GM08714 (cell line): ENCODE measurements at regions not wholly inside any gene's neighbourhood (a gene's known extent, or its start where the extent isn't known, plus 50 kb on each side); places are given as distances from the start of the nearest gene placed in this dataset.

Source experiments
- H3K4me3 ChIP-seq: fragments of 200-500 bp; sonication (Bioruptor generic); 2 replicates; pipeline ENCODE4 v1.5.1; 2014; ENCODE audit warnings: mild to moderate bottlenecking, low read length, inconsistent platforms
- ZNF274 ChIP-seq: IDR thresholded peaks from 2 replicates; pipeline ENCODE4 v1.6.1; 2012; ENCODE audit warnings: mild to moderate bottlenecking, low read depth, low read length

- TF ChIP-seq ZNF274 = no peak
- no peak overlapping the region for H3K4me3 ChIP-seq
Measured at GRCh38 chr3:168524129-168524528, 428.4 kb upstream of the GOLIM4 start.

DNA sequence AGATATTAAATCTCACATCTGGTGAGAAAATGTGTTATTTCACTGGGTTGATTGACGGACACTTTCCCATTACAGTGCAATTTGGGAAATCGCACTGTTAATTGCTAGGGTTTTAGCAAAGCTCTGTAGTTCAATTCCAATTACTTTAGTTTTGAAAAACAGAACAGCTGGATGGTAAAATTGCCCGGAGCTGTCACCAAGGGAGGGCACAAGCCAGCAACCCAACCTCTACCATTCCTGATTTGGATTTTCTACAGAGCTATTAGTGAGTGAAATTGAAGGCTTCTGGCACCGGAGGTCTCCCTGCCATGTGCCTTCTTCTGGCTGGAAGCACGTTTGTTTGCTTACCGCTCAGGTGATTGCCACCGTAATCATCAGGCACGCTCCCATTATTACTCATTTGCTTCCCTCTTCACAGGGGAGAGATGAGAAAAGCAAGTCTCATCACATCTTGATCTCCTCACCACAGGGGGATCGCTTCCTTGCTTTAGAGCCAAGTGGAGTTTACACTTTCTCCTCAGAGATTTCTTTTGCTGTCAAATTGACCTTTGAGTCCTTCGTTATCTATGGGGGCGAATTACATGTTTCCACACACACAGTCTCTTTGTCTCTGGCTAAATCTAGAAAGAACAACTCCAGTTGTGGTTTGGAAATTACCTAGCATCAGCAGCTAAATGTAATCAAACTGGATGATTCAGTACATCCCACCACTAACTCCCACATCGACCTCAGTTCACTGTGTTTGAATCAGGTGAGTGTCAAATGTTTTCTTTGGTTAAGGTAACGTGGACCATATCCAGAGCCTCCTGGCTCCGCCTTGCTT is 421.7 kb upstream of the GOLIM4 start:
- H3K4me3 ChIP-seq = no peak overlapping the region
- TF ChIP-seq ZNF274 = no peak

- H3K4me3 ChIP-seq = no peak overlapping the region
- TF ChIP-seq ZNF274 = no peak
Measured at GRCh38 chr3:168514252-168514651, 418.5 kb upstream of the GOLIM4 start.

- no peak for TF ChIP-seq ZNF274
- H3K4me3 ChIP-seq = no peak overlapping the region
Measured at GRCh38 chr3:168512802-168513201, 417.1 kb upstream of the GOLIM4 start.

- TF ChIP-seq ZNF274 = no peak
- no peak overlapping the region for H3K4me3 ChIP-seq
Measured at GRCh38 chr3:168511428-168512014, 415.8 kb upstream of the GOLIM4 start.

DNA sequence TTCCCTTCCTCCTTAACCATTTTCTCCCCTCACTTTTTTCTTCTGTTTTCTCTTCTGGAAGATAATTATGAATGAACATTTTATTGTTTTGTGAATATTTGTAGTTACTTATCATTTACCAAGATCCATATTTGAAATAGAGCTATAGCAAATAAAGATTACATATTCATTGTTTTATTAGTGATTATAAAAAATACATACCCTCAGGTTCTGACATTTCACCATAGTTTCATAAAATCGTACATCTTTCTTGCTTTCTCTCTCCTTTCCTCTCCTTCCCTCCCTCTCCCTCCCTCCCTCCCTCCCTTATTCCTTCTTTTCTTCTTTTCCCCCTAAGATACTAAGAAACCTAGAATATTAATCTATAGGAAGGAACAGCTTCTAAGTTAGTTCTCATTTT is 410.9 kb upstream of the GOLIM4 start:
- no peak for TF ChIP-seq ZNF274
- H3K4me3 ChIP-seq = no peak overlapping the region

- TF ChIP-seq ZNF274 = no peak
- H3K4me3 ChIP-seq = no peak overlapping the region
Measured at GRCh38 chr3:168501570-168501969, 405.8 kb upstream of the GOLIM4 start.

DNA sequence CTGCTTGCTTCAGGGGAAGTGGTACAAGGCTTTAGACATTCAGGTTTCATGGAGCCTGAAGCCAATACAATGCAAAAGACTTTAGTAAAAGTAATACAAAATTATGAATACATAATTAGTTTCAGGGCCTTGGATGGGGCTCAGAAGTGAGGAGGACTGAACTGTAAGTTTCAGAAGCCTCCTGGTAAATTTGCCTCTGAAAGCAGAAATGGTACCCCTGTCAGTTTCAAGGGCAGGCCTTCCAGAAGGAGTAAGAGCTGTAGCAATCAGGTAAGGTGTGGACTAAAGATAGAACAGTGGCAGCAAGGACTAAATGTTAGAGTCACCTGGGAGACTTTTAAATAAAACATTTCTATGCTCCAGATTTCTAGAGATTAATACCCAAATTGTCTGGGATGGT is 402.5 kb upstream of the GOLIM4 start:
- TF ChIP-seq ZNF274 = no peak
- no peak overlapping the region for H3K4me3 ChIP-seq

DNA sequence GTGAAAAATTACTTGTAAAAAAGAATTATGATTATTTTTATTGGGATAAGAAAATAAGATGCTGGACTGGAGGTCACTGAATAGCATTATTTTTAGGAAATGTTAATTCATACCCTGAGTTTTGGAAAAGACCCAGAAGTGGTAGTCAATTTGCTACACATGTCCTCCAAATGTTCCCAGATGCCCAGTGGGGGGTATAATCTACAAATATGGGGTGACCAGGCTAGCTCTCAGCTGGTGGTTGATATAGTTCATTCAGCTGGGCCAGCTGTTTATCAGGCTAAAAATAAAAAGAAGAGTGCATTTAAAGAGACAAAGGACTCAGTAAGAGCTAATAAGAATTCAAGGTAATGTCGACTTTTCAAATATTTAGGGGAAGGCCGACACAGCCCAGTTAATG is 402.0 kb upstream of the GOLIM4 start:
- no peak overlapping the region for H3K4me3 ChIP-seq
- no peak for TF ChIP-seq ZNF274

DNA sequence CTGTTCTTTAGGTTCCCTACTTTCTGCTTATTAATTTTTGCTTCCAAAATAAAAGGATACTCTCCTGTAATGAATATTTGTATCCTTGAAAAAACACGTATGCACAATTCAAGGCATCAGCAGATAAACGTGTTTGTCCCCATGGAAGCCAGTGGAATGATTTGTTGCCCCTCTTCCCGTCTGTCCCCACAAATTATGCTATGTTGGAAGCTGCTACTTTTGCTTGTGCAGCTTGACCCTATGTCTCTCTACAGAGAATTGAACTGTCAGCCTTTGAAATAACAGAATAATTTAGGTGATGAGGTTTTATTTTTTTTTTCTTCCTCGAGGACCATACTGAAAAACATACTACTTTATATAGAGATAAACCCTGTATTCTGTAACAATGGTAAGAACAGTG is 401.5 kb upstream of the GOLIM4 start:
- H3K4me3 ChIP-seq = no peak overlapping the region
- no peak for TF ChIP-seq ZNF274

DNA sequence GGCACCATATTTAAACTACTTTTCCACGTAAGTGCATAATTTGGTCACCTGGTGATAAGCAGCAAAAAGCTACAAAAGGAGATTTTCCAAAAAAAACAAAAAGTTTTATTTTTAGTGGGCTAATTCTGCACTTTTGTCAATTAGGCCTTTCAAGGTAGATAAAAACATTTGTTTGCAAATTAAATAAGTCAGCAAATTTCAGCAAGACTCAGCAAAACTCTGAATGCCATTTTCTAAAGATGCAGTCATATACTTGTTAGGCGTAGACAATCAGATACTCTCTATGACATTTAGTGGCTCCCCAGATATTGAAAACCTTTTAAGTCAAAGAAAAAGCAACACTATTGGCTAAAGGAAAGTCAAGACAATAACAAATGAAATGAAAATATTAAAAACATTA is 400.2 kb upstream of the GOLIM4 start:
- TF ChIP-seq ZNF274 = no peak

GRCh38 chr3:168495270-168495669 is 399.5 kb upstream of the GOLIM4 start:
- no peak overlapping the region for H3K4me3 ChIP-seq
- no peak for TF ChIP-seq ZNF274

More for the DNA sequence above, 400.2 kb upstream of the GOLIM4 start:
- no peak overlapping the region for H3K4me3 ChIP-seq

DNA sequence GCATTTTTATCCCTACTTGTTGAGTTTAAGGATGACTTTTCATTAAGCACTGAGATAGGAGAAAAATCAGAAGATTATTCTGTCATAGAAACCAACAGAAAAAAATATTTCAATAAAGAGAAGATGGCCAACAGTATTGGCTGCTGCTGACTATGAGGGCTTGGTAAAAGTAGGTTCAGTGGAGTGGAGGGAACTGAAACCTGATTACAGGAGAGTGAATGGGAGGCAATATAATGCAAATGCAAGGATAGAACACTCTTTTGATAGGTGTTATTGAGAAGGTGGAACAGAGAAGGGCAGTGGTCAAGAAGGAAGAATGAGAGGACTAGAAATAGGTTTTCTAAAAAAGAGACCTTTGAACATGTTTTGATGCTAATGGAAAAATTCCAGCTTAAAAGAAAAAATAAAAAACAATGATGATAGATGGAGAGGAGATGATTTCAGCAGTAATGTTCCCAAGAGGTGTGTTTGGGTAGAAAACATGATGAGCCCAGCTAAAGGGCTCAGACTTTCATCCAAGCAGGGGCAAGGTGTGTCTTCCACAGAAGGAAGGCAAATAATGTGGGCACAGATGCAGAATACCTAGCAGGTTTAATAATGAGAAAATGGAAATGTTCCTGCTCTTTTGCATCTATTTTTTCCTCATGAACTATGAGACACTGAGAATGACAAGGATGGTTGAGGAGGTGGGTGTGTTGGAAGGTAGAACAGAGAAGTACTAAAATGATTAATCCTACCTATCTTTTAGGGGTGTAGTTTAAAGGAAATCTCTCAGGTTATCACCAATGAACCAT is 397.9 kb upstream of the GOLIM4 start:
- TF ChIP-seq ZNF274 = no peak
- H3K4me3 ChIP-seq = no peak overlapping the region

DNA sequence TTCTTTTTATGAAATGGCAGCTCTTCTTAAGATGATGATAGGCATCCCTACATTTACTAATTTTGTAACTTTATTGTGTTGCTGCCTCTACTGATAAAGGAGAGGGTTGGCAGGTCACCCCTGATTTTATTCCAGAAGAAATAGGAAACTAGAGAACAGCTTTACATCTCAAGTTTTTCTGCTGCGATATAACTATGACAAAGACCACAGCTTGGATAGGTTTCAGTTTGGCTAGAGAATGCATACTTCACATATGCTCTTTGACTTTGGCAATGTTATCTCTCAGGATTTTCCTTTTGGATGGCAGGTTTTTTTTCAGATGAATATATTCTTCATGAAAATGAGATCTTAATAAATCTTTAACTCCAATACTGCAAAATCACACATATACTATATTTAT is 395.3 kb upstream of the GOLIM4 start:
- no peak overlapping the region for H3K4me3 ChIP-seq
- no peak for TF ChIP-seq ZNF274

DNA sequence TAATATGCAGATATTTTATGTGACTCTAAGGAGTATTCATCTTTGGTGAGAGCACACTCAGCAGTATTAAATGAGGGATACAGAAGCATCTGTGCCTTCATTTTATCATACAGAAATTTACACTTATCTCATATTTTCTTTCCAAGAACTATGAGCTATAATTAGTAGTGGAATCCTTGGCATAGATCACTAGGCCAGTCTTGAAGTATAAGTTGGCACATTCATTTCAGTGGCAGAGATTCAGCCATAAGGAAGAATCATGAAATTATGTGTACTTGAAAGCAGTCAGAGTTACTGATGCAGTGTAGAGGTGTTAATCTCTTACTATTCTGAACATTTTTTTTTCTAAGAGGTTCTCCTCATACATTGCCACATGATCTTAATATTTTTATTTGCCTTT is 393.6 kb upstream of the GOLIM4 start:
- no peak for TF ChIP-seq ZNF274
- H3K4me3 ChIP-seq = no peak overlapping the region

DNA sequence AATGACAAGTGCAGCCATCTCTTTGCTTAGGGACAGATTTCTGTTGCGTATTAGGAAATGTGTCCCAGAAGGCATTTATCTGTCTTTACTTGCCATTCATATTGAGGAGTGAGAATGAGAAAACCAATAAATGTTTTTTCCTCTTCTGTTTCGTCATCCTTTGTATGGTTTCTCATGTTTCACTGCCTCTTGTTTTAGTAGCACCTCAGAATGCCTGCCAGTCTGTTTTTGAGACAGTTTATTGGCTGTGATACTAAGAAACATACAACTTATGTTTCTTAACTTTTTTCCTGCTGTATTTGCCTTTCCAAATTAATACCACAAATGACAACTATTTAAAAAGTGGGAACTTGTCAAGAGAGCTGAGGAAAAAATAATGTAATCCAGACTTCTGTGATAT is 390.2 kb upstream of the GOLIM4 start:
- H3K4me3 ChIP-seq = no peak overlapping the region
- TF ChIP-seq ZNF274 = no peak
